Left colon (tissue), 2 donors: ENCODE measurements at regions not wholly inside any gene's neighbourhood (a gene's known extent, or its start where the extent isn't known, plus 50 kb on each side); places are given as distances from the start of the nearest gene placed in this dataset.
"Not testable (repeated sequence)": the region's sequence is repeated elsewhere in the genome, so short reads cannot be mapped to it uniquely, and the experiment has no call there.

Experiments used
- ATAC-seq: fragments of 200-7000 bp; cut with Tn5 transposase; one replicate; pipeline ENCODE4 v1.9.1; 2020; ENCODE audit warnings: mild to moderate bottlenecking, moderate library complexity
- DNase-seq, 2 donors: peaks; one replicate each; pipeline ENCODE4 v3.0.0-alpha.2; 2020
- intact Hi-C, 2 donors: fragments of 100-400 bp; cut with DNase I in 1 of 2; cut with micrococcal nuclease in 1 of 2; formaldehyde crosslinking; loops; one replicate each; pipeline versions ENCODE4 v1.11.2 to v1.14.0; 2022; cut with DNase I, micrococcal nuclease
- donor health status: DM: no; HTN: no; CAD: no.
- donor health status: DM: yes; HTN: yes; CAD: no.

GRCh38 chr1:166579557-166580501 is 259.4 kb upstream of the POGK start:
- intact Hi-C loops: no loop called here
- ATAC-seq (no peak), DNase-seq (no peak)

GRCh38 chr1:166588741-166589140 is 250.5 kb upstream of the POGK start:
- intact Hi-C loops: no loop called here
- DNase-seq (no peak), ATAC-seq (no peak)

- DNase-seq (no peak), ATAC-seq (no peak)
- intact Hi-C loops: no loop called here
Measured at GRCh38 chr1:166590161-166590560, 249.1 kb upstream of the POGK start.

- no peak for ATAC-seq
- DNase-seq: no peak
- intact Hi-C loops: no loop called here
Measured at GRCh38 chr1:166594646-166595045, 244.6 kb upstream of the POGK start.

GRCh38 chr1:166597516-166597915 is 241.8 kb upstream of the POGK start:
- intact Hi-C loops: no loop called here
- no peak for DNase-seq
- ATAC-seq: no peak

GRCh38 chr1:166600574-166600973 is 238.7 kb upstream of the POGK start:
- ATAC-seq (no peak), DNase-seq (no peak)
- intact Hi-C loops: no loop called here

GRCh38 chr1:166601650-166602278 is 237.5 kb upstream of the POGK start:
- no peak for ATAC-seq
- no peak for DNase-seq
- intact Hi-C loops: no loop called here

GRCh38 chr1:166602801-166603200 is 236.5 kb upstream of the POGK start:
- DNase-seq, ATAC-seq, intact Hi-C loops: not testable (repeated sequence)

GRCh38 chr1:166603296-166603695 is 236.0 kb upstream of the POGK start:
- DNase-seq (no peak), ATAC-seq (peak; percentile 34)
- intact Hi-C loops: no loop called here

GRCh38 chr1:166605137-166605536 is 234.1 kb upstream of the POGK start:
- intact Hi-C loops: no loop called here
- DNase-seq (no peak), ATAC-seq (no peak)

- ATAC-seq: no peak
- intact Hi-C loops: no loop called here
- DNase-seq: no peak
Measured at GRCh38 chr1:166612886-166613285, 226.4 kb upstream of the POGK start.

- ATAC-seq (no peak), DNase-seq (no peak)
- intact Hi-C loops: no loop called here
Measured at GRCh38 chr1:166616206-166616605, 223.1 kb upstream of the POGK start.

GRCh38 chr1:166626711-166627110 is 212.6 kb upstream of the POGK start:
- ATAC-seq (no peak), DNase-seq (no peak)
- intact Hi-C loops: no loop called here

- DNase-seq: no peak
- intact Hi-C loops: no loop called here
- no peak for ATAC-seq
Measured at GRCh38 chr1:166627558-166627957, 211.7 kb upstream of the POGK start.

GRCh38 chr1:166628259-166628658 is 211.0 kb upstream of the POGK start:
- no peak for DNase-seq
- no peak for ATAC-seq
- intact Hi-C loops: no loop called here

GRCh38 chr1:166629946-166630345 is 209.3 kb upstream of the POGK start:
- ATAC-seq (no peak), DNase-seq (no peak)
- intact Hi-C loops: no loop called here

- intact Hi-C loops: no loop called here
- no peak for ATAC-seq
- no peak for DNase-seq
Measured at GRCh38 chr1:166630369-166630768, 208.9 kb upstream of the POGK start.

- intact Hi-C loops: no loop called here
- ATAC-seq: no peak
- DNase-seq: no peak
Measured at GRCh38 chr1:166638137-166638536, 201.1 kb upstream of the POGK start.

- intact Hi-C loops, ATAC-seq, DNase-seq: not testable (repeated sequence)
Measured at GRCh38 chr1:166657228-166657627, 182.0 kb upstream of the POGK start.

- intact Hi-C loops, DNase-seq, ATAC-seq: not testable (repeated sequence)
Measured at GRCh38 chr1:166666790-166667189, 172.5 kb upstream of the POGK start.
